ENCODE measurements at regions not wholly inside any gene's neighbourhood (a gene's known extent, or its start where the extent isn't known, plus 50 kb on each side); places are given as distances from the start of the nearest gene placed in this dataset.

- Histone ChIP-seq H3K4me1 (ENCODE audit: control insufficient read depth in 2 of 2, insufficient read depth in 1 of 2, low read depth in 1 of 2, low read length in 2 of 2) (no peaks in the 10 kb centered on the region), H2BK15ac (ENCODE audit: low read length) (no peak overlapping the region), H3K9ac (ENCODE audit: low read depth, low read length, poor library complexity) (no peak overlapping the region)
These were observed 207.1 kb upstream of the ADCY1 start for GRCh38 chr7:45367026-45367425.

DNA sequence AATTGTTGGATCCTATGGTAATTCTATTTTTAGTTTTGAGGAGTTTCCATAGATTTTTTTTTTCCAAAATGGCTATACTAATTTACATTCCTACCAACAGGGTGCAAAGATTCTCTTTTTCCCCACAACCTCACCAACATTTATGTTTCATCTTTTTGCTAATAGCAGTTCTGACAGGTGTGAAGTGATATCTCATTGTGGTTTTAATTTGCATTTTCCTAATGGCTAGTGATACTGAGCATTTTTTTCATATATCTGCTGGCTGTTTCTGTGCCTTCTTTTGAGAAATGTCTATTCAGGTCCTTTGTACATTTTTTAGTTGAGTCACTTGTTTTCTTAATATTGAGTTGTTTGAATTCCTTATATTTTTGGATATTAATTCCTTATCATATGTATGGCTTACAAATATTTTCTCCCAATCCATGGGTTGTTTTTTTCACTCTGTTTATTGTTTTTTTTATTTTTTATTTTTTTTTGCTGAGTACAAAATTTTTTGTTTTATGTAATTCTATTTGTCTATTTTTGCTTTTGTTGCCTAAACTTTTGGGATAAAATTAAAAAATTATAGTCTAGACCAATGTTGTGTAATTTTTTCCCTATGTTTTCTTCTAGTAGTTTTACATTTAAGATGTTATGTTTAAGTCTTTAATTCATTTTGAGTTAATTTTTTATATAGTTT lies 205.9 kb upstream of the ADCY1 start:
- Histone ChIP-seq H3K4me1 (ENCODE audit: control insufficient read depth in 2 of 2, insufficient read depth in 1 of 2, low read depth in 1 of 2, low read length in 2 of 2) (no peaks in the 10 kb centered on the region), H3K4me2 (ENCODE audit: insufficient read depth, low read length, poor library complexity, severe bottlenecking) (no peak overlapping the region), H2BK120ac (ENCODE audit: low read depth, low read length) (no peak overlapping the region), H3K9ac (ENCODE audit: low read depth, low read length, poor library complexity) (no peak overlapping the region), H3K36me3 (replicated peaks in 1 of 2; ENCODE audit: control insufficient read depth in 2 of 2, insufficient read depth in 2 of 2, low read length in 2 of 2) (no peaks in the 10 kb centered on the region), H4K8ac (ENCODE audit: low read depth, low read length) (no peak overlapping the region), H3K14ac (ENCODE audit: low read length) (no peak overlapping the region), H3K4me3 (ENCODE audit: low read length in 2 of 2) (no peak overlapping the region), H3K18ac (ENCODE audit: low read length) (no peak overlapping the region), H3K27me3 (ENCODE audit: control insufficient read depth in 3 of 3, insufficient read depth in 3 of 3, low read depth in 1 of 3, low read length in 3 of 3) (peaks cover 0 to 4% (median 0%) of the 10 kb centered on the region in 3 experiments), H2AFZ (ENCODE audit: low read length) (no peak overlapping the region), H2AK5ac (ENCODE audit: low read depth, low read length) (no peak overlapping the region), H2BK12ac (ENCODE audit: low read length) (no peak overlapping the region), H3K79me1 (ENCODE audit: low read depth, low read length) (no peaks in the 10 kb centered on the region), H2BK5ac (ENCODE audit: low read length) (no peak overlapping the region), H3K23ac (ENCODE audit: low read depth, low read length, poor library complexity) (no peak overlapping the region), H3K27ac (replicated peaks; ENCODE audit: low read length) (no peak overlapping the region), H3K9me3 (replicated peaks in 1 of 2; ENCODE audit: control insufficient read depth in 2 of 2, insufficient read depth in 1 of 2, low read depth in 1 of 2, low read length in 2 of 2) (no peaks in the 10 kb centered on the region), H4K91ac (ENCODE audit: low read depth, low read length, poor library complexity) (no peak overlapping the region), H3K4ac (ENCODE audit: low read length) (no peak overlapping the region), H2BK15ac (ENCODE audit: low read length) (no peak overlapping the region)
- DNase-seq (ENCODE audit: low spot score) = no peak

More at GRCh38 chr7:45367026-45367425, 207.1 kb upstream of the ADCY1 start:
- no peak overlapping the region for H2AFZ ChIP-seq (ENCODE audit: low read length)
- H3K9me3 ChIP-seq (replicated peaks in 1 of 2; ENCODE audit: control insufficient read depth in 2 of 2, insufficient read depth in 1 of 2, low read depth in 1 of 2, low read length in 2 of 2) = no peaks in the 10 kb centered on the region
- WGBS, 2 donors (ENCODE audit: extremely low coverage in 2 of 2, insufficient read length in 2 of 2, insufficient replicate concordance in 1 of 2) = no CpG with 5 or more reads among the region's 5 CpGs
- no peak overlapping the region for H2AK5ac ChIP-seq (ENCODE audit: low read depth, low read length)
- no peak overlapping the region for H3K4ac ChIP-seq (ENCODE audit: low read length)
- no peak overlapping the region for H3K4me2 ChIP-seq (ENCODE audit: insufficient read depth, low read length, poor library complexity, severe bottlenecking)
- H3K27me3 ChIP-seq (ENCODE audit: control insufficient read depth in 3 of 3, insufficient read depth in 3 of 3, low read depth in 1 of 3, low read length in 3 of 3) = peaks cover 0 to 4% (median 0%) of the 10 kb centered on the region in 3 experiments
- no peak overlapping the region for H2BK120ac ChIP-seq (ENCODE audit: low read depth, low read length)
- H3K23ac ChIP-seq (ENCODE audit: low read depth, low read length, poor library complexity) = no peak overlapping the region
- no peak overlapping the region for H3K14ac ChIP-seq (ENCODE audit: low read length)
- H2BK5ac ChIP-seq (ENCODE audit: low read length) = no peak overlapping the region
- no peaks in the 10 kb centered on the region for H3K36me3 ChIP-seq (replicated peaks in 1 of 2; ENCODE audit: control insufficient read depth in 2 of 2, insufficient read depth in 2 of 2, low read length in 2 of 2)
- H4K91ac ChIP-seq (ENCODE audit: low read depth, low read length, poor library complexity) = no peak overlapping the region
- H4K8ac ChIP-seq (ENCODE audit: low read depth, low read length) = no peak overlapping the region
- H2BK12ac ChIP-seq (ENCODE audit: low read length) = no peak overlapping the region
- H3K4me3 ChIP-seq (ENCODE audit: low read length in 2 of 2) = no peak overlapping the region
- H3K18ac ChIP-seq (ENCODE audit: low read length) = no peak overlapping the region
- no peak for DNase-seq (ENCODE audit: low spot score)
- no peak overlapping the region for H3K27ac ChIP-seq (replicated peaks; ENCODE audit: low read length)
- no peaks in the 10 kb centered on the region for H3K79me1 ChIP-seq (ENCODE audit: low read depth, low read length)

GRCh38 chr7:45384499-45384898 lies 189.7 kb upstream of the ADCY1 start:
- no peak overlapping the region for H3K4me3 ChIP-seq (ENCODE audit: low read length in 2 of 2)
- no peak overlapping the region for H3K18ac ChIP-seq (ENCODE audit: low read length)
- no peak overlapping the region for H4K8ac ChIP-seq (ENCODE audit: low read depth, low read length)
- DNase-seq (ENCODE audit: low spot score) = no peak
- no peak overlapping the region for H2BK5ac ChIP-seq (ENCODE audit: low read length)
- no peak overlapping the region for H3K27ac ChIP-seq (replicated peaks; ENCODE audit: low read length)
- H3K9me3 ChIP-seq (replicated peaks in 1 of 2; ENCODE audit: control insufficient read depth in 2 of 2, insufficient read depth in 1 of 2, low read depth in 1 of 2, low read length in 2 of 2) = peaks cover 0 to 4% of the 10 kb centered on the region in 2 donors
- no peaks in the 10 kb centered on the region for H3K36me3 ChIP-seq (replicated peaks in 1 of 2; ENCODE audit: control insufficient read depth in 2 of 2, insufficient read depth in 2 of 2, low read length in 2 of 2)
- H3K4me1 ChIP-seq (ENCODE audit: control insufficient read depth in 2 of 2, insufficient read depth in 1 of 2, low read depth in 1 of 2, low read length in 2 of 2) = no peaks in the 10 kb centered on the region
- H2BK12ac ChIP-seq (ENCODE audit: low read length) = no peak overlapping the region
- no peak overlapping the region for H4K91ac ChIP-seq (ENCODE audit: low read depth, low read length, poor library complexity)
- no peak overlapping the region for H2BK120ac ChIP-seq (ENCODE audit: low read depth, low read length)
- H2AFZ ChIP-seq (ENCODE audit: low read length) = no peak overlapping the region
- no CpG with 5 or more reads among the region's 4 CpGs for WGBS, 2 donors (ENCODE audit: extremely low coverage in 2 of 2, insufficient read length in 2 of 2, insufficient replicate concordance in 1 of 2)
- H3K4me2 ChIP-seq (ENCODE audit: insufficient read depth, low read length, poor library complexity, severe bottlenecking) = no peak overlapping the region
- no peak overlapping the region for H3K9ac ChIP-seq (ENCODE audit: low read depth, low read length, poor library complexity)
- no peaks in the 10 kb centered on the region for H3K79me1 ChIP-seq (ENCODE audit: low read depth, low read length)
- H2AK5ac ChIP-seq (ENCODE audit: low read depth, low read length) = no peak overlapping the region
- no peak overlapping the region for H3K4ac ChIP-seq (ENCODE audit: low read length)
- no peak overlapping the region for H3K23ac ChIP-seq (ENCODE audit: low read depth, low read length, poor library complexity)
- H3K27me3 ChIP-seq (ENCODE audit: control insufficient read depth in 3 of 3, insufficient read depth in 3 of 3, low read depth in 1 of 3, low read length in 3 of 3) = no peaks in the 10 kb centered on the region
- H3K14ac ChIP-seq (ENCODE audit: low read length) = no peak overlapping the region
- H2BK15ac ChIP-seq (ENCODE audit: low read length) = no peak overlapping the region

DNA sequence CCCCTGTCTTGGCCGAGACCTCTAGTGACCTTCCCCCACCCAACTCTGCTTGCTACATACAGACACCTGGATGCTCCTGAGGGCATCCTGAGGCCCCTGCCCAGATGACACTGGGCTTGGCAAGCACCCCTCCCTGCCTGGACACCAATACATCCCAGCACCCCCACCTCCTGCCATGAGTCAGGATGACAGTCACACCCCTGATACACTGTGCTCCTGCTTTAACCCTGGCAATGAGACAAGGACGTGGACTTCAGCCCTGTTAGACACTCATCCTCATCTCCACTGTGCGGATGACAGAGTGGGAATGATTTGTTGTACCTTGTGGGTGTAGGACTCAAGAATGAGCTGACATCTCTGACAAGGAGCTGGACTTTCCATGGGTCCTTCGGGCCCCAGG lies 186.3 kb upstream of the ADCY1 start:
- H3K27me3 ChIP-seq (ENCODE audit: control insufficient read depth in 3 of 3, insufficient read depth in 3 of 3, low read depth in 1 of 3, low read length in 3 of 3) = no peaks in the 10 kb centered on the region
- no peaks in the 10 kb centered on the region for H3K4me1 ChIP-seq (ENCODE audit: control insufficient read depth in 2 of 2, insufficient read depth in 1 of 2, low read depth in 1 of 2, low read length in 2 of 2)
- no CpG with 5 or more reads among the region's 4 CpGs for WGBS, 2 donors (ENCODE audit: extremely low coverage in 2 of 2, insufficient read length in 2 of 2, insufficient replicate concordance in 1 of 2)
- H3K9ac ChIP-seq (ENCODE audit: low read depth, low read length, poor library complexity) = no peak overlapping the region
- no peak overlapping the region for H2AFZ ChIP-seq (ENCODE audit: low read length)
- no peak overlapping the region for H3K27ac ChIP-seq (replicated peaks; ENCODE audit: low read length)
- no peak overlapping the region for H2BK120ac ChIP-seq (ENCODE audit: low read depth, low read length)
- H3K4ac ChIP-seq (ENCODE audit: low read length) = no peak overlapping the region
- no peaks in the 10 kb centered on the region for H3K79me1 ChIP-seq (ENCODE audit: low read depth, low read length)
- H2BK5ac ChIP-seq (ENCODE audit: low read length) = no peak overlapping the region
- H3K36me3 ChIP-seq (replicated peaks in 1 of 2; ENCODE audit: control insufficient read depth in 2 of 2, insufficient read depth in 2 of 2, low read length in 2 of 2) = no peaks in the 10 kb centered on the region
- H2BK12ac ChIP-seq (ENCODE audit: low read length) = no peak overlapping the region
- H3K4me3 ChIP-seq (ENCODE audit: low read length in 2 of 2) = no peak overlapping the region
- H3K14ac ChIP-seq (ENCODE audit: low read length) = no peak overlapping the region
- H4K8ac ChIP-seq (ENCODE audit: low read depth, low read length) = no peak overlapping the region
- H2BK15ac ChIP-seq (ENCODE audit: low read length) = no peak overlapping the region
- no peak overlapping the region for H3K4me2 ChIP-seq (ENCODE audit: insufficient read depth, low read length, poor library complexity, severe bottlenecking)
- peaks cover 0 to 8% of the 10 kb centered on the region in 2 donors for H3K9me3 ChIP-seq (replicated peaks in 1 of 2; ENCODE audit: control insufficient read depth in 2 of 2, insufficient read depth in 1 of 2, low read depth in 1 of 2, low read length in 2 of 2)
- no peak overlapping the region for H3K23ac ChIP-seq (ENCODE audit: low read depth, low read length, poor library complexity)
- no peak overlapping the region for H3K18ac ChIP-seq (ENCODE audit: low read length)
- H4K91ac ChIP-seq (ENCODE audit: low read depth, low read length, poor library complexity) = no peak overlapping the region
- DNase-seq (ENCODE audit: low spot score) = no peak
- H2AK5ac ChIP-seq (ENCODE audit: low read depth, low read length) = no peak overlapping the region

All from neuronal stem cell (in vitro differentiated cells).